ENCODE measurements at regions not wholly inside any gene's neighbourhood (a gene's known extent, or its start where the extent isn't known, plus 50 kb on each side); places are given as distances from the start of the nearest gene placed in this dataset.
"Not testable (repeated sequence)": the region's sequence is repeated elsewhere in the genome, so short reads cannot be mapped to it uniquely, and the experiment has no call there.

- H3K27me3 ChIP-seq (ENCODE audit: control insufficient read depth in 1 of 2, insufficient read depth in 2 of 2, low read length in 1 of 2) = no peaks in the 10 kb centered on the region
- no peaks in the 10 kb centered on the region for H3K36me3 ChIP-seq (ENCODE audit: control insufficient read depth in 1 of 2, insufficient read depth in 2 of 2, low read length in 1 of 2)
- intact Hi-C loops (cut with DNase I) = no loop called here
- H3K27ac ChIP-seq (ENCODE audit: low read depth in 1 of 2, low read length in 2 of 2) = no peak overlapping the region
- DNase-seq (no peak), ATAC-seq (ENCODE audit: low FRiP score) (no peak)
- H3K4me3 ChIP-seq (ENCODE audit: low read length in 2 of 2) = no peak overlapping the region
- no peaks in the 10 kb centered on the region for H3K9me3 ChIP-seq (ENCODE audit: control insufficient read depth, low read length)
- 81 to 82% methylated on average over 4 of the region's 4 CpGs for WGBS, 2 donors
- H3K4me1 ChIP-seq (ENCODE audit: control insufficient read depth in 1 of 2, insufficient read depth in 2 of 2, low read length in 2 of 2) = peaks cover 0 to 3% of the 10 kb centered on the region in 2 donors
Measured at GRCh38 chr5:36795366-36795765, 81.2 kb upstream of the NIPBL start.

GRCh38 chr5:36796155-36796554 is 80.4 kb upstream of the NIPBL start:
- Histone ChIP-seq H3K27ac (ENCODE audit: low read depth in 1 of 2, low read length in 2 of 2) (no peak overlapping the region), H3K9me3 (ENCODE audit: control insufficient read depth, low read length) (no peaks in the 10 kb centered on the region), H3K36me3 (ENCODE audit: control insufficient read depth in 1 of 2, insufficient read depth in 2 of 2, low read length in 1 of 2) (no peaks in the 10 kb centered on the region), H3K4me3 (ENCODE audit: low read length in 2 of 2) (no peak overlapping the region), H3K4me1 (ENCODE audit: control insufficient read depth in 1 of 2, insufficient read depth in 2 of 2, low read length in 2 of 2) (peaks cover 0 to 3% of the 10 kb centered on the region in 2 donors), H3K27me3 (ENCODE audit: control insufficient read depth in 1 of 2, insufficient read depth in 2 of 2, low read length in 1 of 2) (no peaks in the 10 kb centered on the region)
- intact Hi-C loops (cut with DNase I) = no loop called here
- WGBS, 2 donors = 54 to 59% methylated on average over 3 of the region's 3 CpGs
- DNase-seq = no peak
- no peak for ATAC-seq (ENCODE audit: low FRiP score)

GRCh38 chr5:36801523-36801922 is 75.0 kb upstream of the NIPBL start:
- intact Hi-C loops (cut with DNase I) = no loop called here
- DNase-seq (no peak), ATAC-seq (ENCODE audit: low FRiP score) (no peak)
- no peaks in the 10 kb centered on the region for H3K9me3 ChIP-seq (ENCODE audit: control insufficient read depth, low read length)
- no peaks in the 10 kb centered on the region for H3K27me3 ChIP-seq (ENCODE audit: control insufficient read depth in 1 of 2, insufficient read depth in 2 of 2, low read length in 1 of 2)
- no peak overlapping the region for H3K27ac ChIP-seq (ENCODE audit: low read depth in 1 of 2, low read length in 2 of 2)
- H3K36me3 ChIP-seq (ENCODE audit: control insufficient read depth in 1 of 2, insufficient read depth in 2 of 2, low read length in 1 of 2) = no peaks in the 10 kb centered on the region
- no peaks in the 10 kb centered on the region for H3K4me1 ChIP-seq (ENCODE audit: control insufficient read depth in 1 of 2, insufficient read depth in 2 of 2, low read length in 2 of 2)
- H3K4me3 ChIP-seq (ENCODE audit: low read length in 2 of 2) = no peak overlapping the region

GRCh38 chr5:36802187-36802586 is 74.4 kb upstream of the NIPBL start:
- no peak for ATAC-seq (ENCODE audit: low FRiP score)
- 83 to 84% methylated on average over 5 of the region's 5 CpGs for WGBS, 2 donors

GRCh38 chr5:36813249-36813648 is 63.3 kb upstream of the NIPBL start:
- intact Hi-C loops (cut with DNase I); H3K27ac ChIP-seq (ENCODE audit: low read depth in 1 of 2, low read length in 2 of 2); H3K9me3 ChIP-seq (ENCODE audit: control insufficient read depth, low read length); ATAC-seq (ENCODE audit: low FRiP score); H3K36me3 ChIP-seq (ENCODE audit: control insufficient read depth in 1 of 2, insufficient read depth in 2 of 2, low read length in 1 of 2); H3K27me3 ChIP-seq (ENCODE audit: control insufficient read depth in 1 of 2, insufficient read depth in 2 of 2, low read length in 1 of 2); DNase-seq; H3K4me3 ChIP-seq (ENCODE audit: low read length in 2 of 2); H3K4me1 ChIP-seq (ENCODE audit: control insufficient read depth in 1 of 2, insufficient read depth in 2 of 2, low read length in 2 of 2): not testable (repeated sequence)
- WGBS, 2 donors = 89 to 98% methylated on average over 4 of the region's 4 CpGs

More at GRCh38 chr5:36802187-36802586, 74.4 kb upstream of the NIPBL start:
- intact Hi-C loops (cut with DNase I) = no loop called here
- Histone ChIP-seq H3K9me3 (ENCODE audit: control insufficient read depth, low read length) (no peaks in the 10 kb centered on the region), H3K27ac (ENCODE audit: low read depth in 1 of 2, low read length in 2 of 2) (no peak overlapping the region), H3K27me3 (ENCODE audit: control insufficient read depth in 1 of 2, insufficient read depth in 2 of 2, low read length in 1 of 2) (no peaks in the 10 kb centered on the region), H3K4me1 (ENCODE audit: control insufficient read depth in 1 of 2, insufficient read depth in 2 of 2, low read length in 2 of 2) (no peaks in the 10 kb centered on the region), H3K4me3 (ENCODE audit: low read length in 2 of 2) (no peak overlapping the region), H3K36me3 (ENCODE audit: control insufficient read depth in 1 of 2, insufficient read depth in 2 of 2, low read length in 1 of 2) (no peaks in the 10 kb centered on the region)
- DNase-seq = no peak

- intact Hi-C loops (cut with DNase I) = no loop called here
- Histone ChIP-seq H3K27me3 (ENCODE audit: control insufficient read depth in 1 of 2, insufficient read depth in 2 of 2, low read length in 1 of 2) (no peaks in the 10 kb centered on the region), H3K4me3 (ENCODE audit: low read length in 2 of 2) (no peak overlapping the region), H3K4me1 (ENCODE audit: control insufficient read depth in 1 of 2, insufficient read depth in 2 of 2, low read length in 2 of 2) (no peaks in the 10 kb centered on the region), H3K36me3 (ENCODE audit: control insufficient read depth in 1 of 2, insufficient read depth in 2 of 2, low read length in 1 of 2) (no peaks in the 10 kb centered on the region), H3K27ac (ENCODE audit: low read depth in 1 of 2, low read length in 2 of 2) (no peak overlapping the region), H3K9me3 (ENCODE audit: control insufficient read depth, low read length) (no peaks in the 10 kb centered on the region)
- WGBS, 2 donors = 74 to 84% methylated on average over 2 of the region's 2 CpGs
- DNase-seq = no peak
- no peak for ATAC-seq (ENCODE audit: low FRiP score)
Measured at GRCh38 chr5:36815871-36816270, 60.7 kb upstream of the NIPBL start.

- no peak overlapping the region for H3K27ac ChIP-seq (ENCODE audit: low read depth in 1 of 2, low read length in 2 of 2)
- H3K4me3 ChIP-seq (ENCODE audit: low read length in 2 of 2) = no peak overlapping the region
- DNase-seq (no peak), ATAC-seq (ENCODE audit: low FRiP score) (no peak)
- no peaks in the 10 kb centered on the region for H3K27me3 ChIP-seq (ENCODE audit: control insufficient read depth in 1 of 2, insufficient read depth in 2 of 2, low read length in 1 of 2)
- WGBS, 2 donors = 70 to 83% methylated on average over 6 of the region's 6 CpGs
- no peaks in the 10 kb centered on the region for H3K4me1 ChIP-seq (ENCODE audit: control insufficient read depth in 1 of 2, insufficient read depth in 2 of 2, low read length in 2 of 2)
- no peaks in the 10 kb centered on the region for H3K36me3 ChIP-seq (ENCODE audit: control insufficient read depth in 1 of 2, insufficient read depth in 2 of 2, low read length in 1 of 2)
- intact Hi-C loops (cut with DNase I) = no loop called here
- H3K9me3 ChIP-seq (ENCODE audit: control insufficient read depth, low read length) = no peaks in the 10 kb centered on the region
Measured at GRCh38 chr5:36820900-36821299, 55.7 kb upstream of the NIPBL start.

- peaks cover 1% of the 10 kb centered on the region for H3K9me3 ChIP-seq (ENCODE audit: control insufficient read depth, low read length)
- no peaks in the 10 kb centered on the region for H3K4me1 ChIP-seq (ENCODE audit: control insufficient read depth in 1 of 2, insufficient read depth in 2 of 2, low read length in 2 of 2)
- ATAC-seq (ENCODE audit: low FRiP score) (no peak), DNase-seq (no peak)
- no peak overlapping the region for H3K27ac ChIP-seq (ENCODE audit: low read depth in 1 of 2, low read length in 2 of 2)
- peaks cover 0 to 2% of the 10 kb centered on the region in 2 donors for H3K27me3 ChIP-seq (ENCODE audit: control insufficient read depth in 1 of 2, insufficient read depth in 2 of 2, low read length in 1 of 2)
- no peaks in the 10 kb centered on the region for H3K36me3 ChIP-seq (ENCODE audit: control insufficient read depth in 1 of 2, insufficient read depth in 2 of 2, low read length in 1 of 2)
- WGBS, 2 donors = 59 to 62% methylated on average over 2 of the region's 2 CpGs
- intact Hi-C loops (cut with DNase I) = no loop called here
- H3K4me3 ChIP-seq (ENCODE audit: low read length in 2 of 2) = no peak overlapping the region
Measured at GRCh38 chr5:36826694-36827093, 49.9 kb upstream of the NIPBL start.

Data from aorta (tissue), 5 donors.